Endothelial cell of umbilical vein (primary cell): ENCODE measurements at regions not wholly inside any gene's neighbourhood (a gene's known extent, or its start where the extent isn't known, plus 50 kb on each side); places are given as distances from the start of the nearest gene placed in this dataset.

ENCODE experiments used
- CTCF ChIP-seq, 2 donors: IDR thresholded peaks; 1 replicate in 1 of 2; 2 replicates in 1 of 2; pipeline ENCODE4 v1.5.1; 2011; ENCODE audit warnings: low read length in 2 of 2, mild to moderate bottlenecking in 2 of 2, moderate library complexity in 2 of 2, control low read depth in 1 of 2, inconsistent platforms in 1 of 2, low read depth in 1 of 2; ENCODE audit not compliant: insufficient read depth in 1 of 2; ENCODE audit errors: extremely low read depth in 1 of 2
- FOS ChIP-seq: IDR thresholded peaks from 2 replicates; pipeline ENCODE4 v1.6.1; 2011; ENCODE audit warnings: mild to moderate bottlenecking, low read length, moderate library complexity, borderline replicate concordance; ENCODE audit not compliant: insufficient read depth
- MAX ChIP-seq: IDR thresholded peaks from 2 replicates; pipeline ENCODE4 v1.6.1; 2011; ENCODE audit not compliant: insufficient read depth, insufficient read length
- MYC ChIP-seq: IDR thresholded peaks from one replicate; pipeline ENCODE4 v1.6.1; 2011; ENCODE audit warnings: mild to moderate bottlenecking, low read depth, low read length
- POLR2A ChIP-seq: IDR thresholded peaks from 2 replicates; pipeline ENCODE4 v1.6.1; 2012; ENCODE audit warnings: low read depth, mild to moderate bottlenecking, control low read depth, low read length
- POLR2AphosphoS5 ChIP-seq: IDR thresholded peaks from 2 replicates; pipeline ENCODE4 v1.6.1; 2012; ENCODE audit warnings: low read depth, mild to moderate bottlenecking, control low read depth, low read length, moderate library complexity; ENCODE audit not compliant: insufficient read depth

- TF ChIP-seq CTCF (IDR thresholded peaks at IDR 0.05; ENCODE audit: extremely low read depth in 1 of 2, insufficient read depth in 1 of 2, low read depth in 1 of 2, low read length in 2 of 2) (no peak), POLR2A (no peak), MAX (no peak), POLR2AphosphoS5 (no peak), MYC (no peak), FOS (no peak)
These were observed 151.3 kb downstream of the CDC5L start for GRCh38 chr6:44538807-44539201.
